ENCODE measurements at regions not wholly inside any gene's neighbourhood (a gene's known extent, or its start where the extent isn't known, plus 50 kb on each side); places are given as distances from the start of the nearest gene placed in this dataset.

DNA sequence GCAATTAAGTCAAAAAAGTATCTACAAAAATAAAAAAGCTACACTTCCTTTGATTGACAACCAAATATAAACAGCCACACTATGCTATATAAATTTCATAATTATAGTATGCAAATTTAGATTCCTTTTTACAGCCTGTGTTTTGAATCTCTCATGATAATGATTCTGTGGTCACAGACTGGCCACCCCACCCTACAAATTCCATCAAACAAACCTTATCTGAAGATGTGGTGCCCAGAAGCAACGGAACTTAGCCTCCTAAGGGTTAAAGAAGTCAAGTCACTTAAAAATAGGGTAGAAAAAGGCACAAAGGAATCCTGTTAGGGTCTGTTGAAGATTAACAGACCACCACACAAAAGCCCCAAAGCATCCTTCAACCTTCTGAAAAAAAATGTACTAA lies 351.8 kb downstream of the INHBA start:
- TF ChIP-seq, protein P1, sequence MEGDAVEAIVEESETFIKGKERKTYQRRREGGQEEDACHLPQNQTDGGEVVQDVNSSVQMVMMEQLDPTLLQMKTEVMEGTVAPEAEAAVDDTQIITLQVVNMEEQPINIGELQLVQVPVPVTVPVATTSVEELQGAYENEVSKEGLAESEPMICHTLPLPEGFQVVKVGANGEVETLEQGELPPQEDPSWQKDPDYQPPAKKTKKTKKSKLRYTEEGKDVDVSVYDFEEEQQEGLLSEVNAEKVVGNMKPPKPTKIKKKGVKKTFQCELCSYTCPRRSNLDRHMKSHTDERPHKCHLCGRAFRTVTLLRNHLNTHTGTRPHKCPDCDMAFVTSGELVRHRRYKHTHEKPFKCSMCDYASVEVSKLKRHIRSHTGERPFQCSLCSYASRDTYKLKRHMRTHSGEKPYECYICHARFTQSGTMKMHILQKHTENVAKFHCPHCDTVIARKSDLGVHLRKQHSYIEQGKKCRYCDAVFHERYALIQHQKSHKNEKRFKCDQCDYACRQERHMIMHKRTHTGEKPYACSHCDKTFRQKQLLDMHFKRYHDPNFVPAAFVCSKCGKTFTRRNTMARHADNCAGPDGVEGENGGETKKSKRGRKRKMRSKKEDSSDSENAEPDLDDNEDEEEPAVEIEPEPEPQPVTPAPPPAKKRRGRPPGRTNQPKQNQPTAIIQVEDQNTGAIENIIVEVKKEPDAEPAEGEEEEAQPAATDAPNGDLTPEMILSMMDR (IDR thresholded peaks at IDR 0.05), result no peak
- no peak for TF ChIP-seq TP53 (CRISPR knock-in tag; IDR thresholded peaks at IDR 0.05)
- TF ChIP-seq SMC3 (IDR thresholded peaks at IDR 0.05), result no peak
- TF ChIP-seq, protein P2, sequence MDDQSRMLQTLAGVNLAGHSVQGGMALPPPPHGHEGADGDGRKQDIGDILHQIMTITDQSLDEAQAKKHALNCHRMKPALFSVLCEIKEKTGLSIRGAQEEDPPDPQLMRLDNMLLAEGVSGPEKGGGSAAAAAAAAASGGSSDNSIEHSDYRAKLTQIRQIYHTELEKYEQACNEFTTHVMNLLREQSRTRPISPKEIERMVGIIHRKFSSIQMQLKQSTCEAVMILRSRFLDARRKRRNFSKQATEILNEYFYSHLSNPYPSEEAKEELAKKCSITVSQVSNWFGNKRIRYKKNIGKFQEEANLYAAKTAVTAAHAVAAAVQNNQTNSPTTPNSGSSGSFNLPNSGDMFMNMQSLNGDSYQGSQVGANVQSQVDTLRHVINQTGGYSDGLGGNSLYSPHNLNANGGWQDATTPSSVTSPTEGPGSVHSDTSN (IDR thresholded peaks at IDR 0.05), result no peak
- TF ChIP-seq POLR2A (IDR thresholded peaks at IDR 0.05; ENCODE audit: low read length), result no peak

All from A549 (cell line).